Glutamatergic neuron (in vitro differentiated cells): ENCODE measurements at regions not wholly inside any gene's neighbourhood (a gene's known extent, or its start where the extent isn't known, plus 50 kb on each side); places are given as distances from the start of the nearest gene placed in this dataset.
A peak's percentile ranks its signal among the peaks of the same experiment; 100 is the strongest.

Experiments used
- DNase-seq: peaks from one replicate; pipeline ENCODE4 v3.0.0; 2022
- H3K27ac Mint-ChIP-seq: one replicate; pipeline ENCODE4 v1.8.0; 2020; ENCODE audit warnings: mild to moderate bottlenecking, mixed read lengths, inconsistent platforms; ENCODE audit not compliant: unreplicated experiment
- H3K27me3 Mint-ChIP-seq: one replicate; pipeline ENCODE4 v1.8.0; 2020; ENCODE audit warnings: mild to moderate bottlenecking, moderate library complexity, mixed read lengths, inconsistent platforms; ENCODE audit not compliant: unreplicated experiment
- H3K36me3 Mint-ChIP-seq: one replicate; pipeline ENCODE4 v1.8.0; 2020; ENCODE audit warnings: mild to moderate bottlenecking, mixed read lengths, inconsistent platforms; ENCODE audit not compliant: unreplicated experiment
- H3K4me1 Mint-ChIP-seq: one replicate; pipeline ENCODE4 v1.8.0; 2020; ENCODE audit warnings: mild to moderate bottlenecking, low read depth, mixed read lengths, inconsistent platforms; ENCODE audit not compliant: unreplicated experiment
- H3K4me3 Mint-ChIP-seq: one replicate; pipeline ENCODE4 v1.8.0; 2020; ENCODE audit warnings: mild to moderate bottlenecking, mixed read lengths, inconsistent platforms; ENCODE audit not compliant: unreplicated experiment
- H3K9me3 Mint-ChIP-seq: one replicate; pipeline ENCODE4 v1.8.0; 2020; ENCODE audit warnings: mild to moderate bottlenecking, moderate library complexity, mixed read lengths, inconsistent platforms; ENCODE audit not compliant: unreplicated experiment
- TF ChIP-seq, protein P1 (sequence below): fragments of 200-600 bp; sonication (generic); IDR thresholded peaks from one replicate; pipeline ENCODE4 v1.5.0; 2021; ENCODE audit not compliant: partially characterized antibody, unreplicated experiment

DNA sequence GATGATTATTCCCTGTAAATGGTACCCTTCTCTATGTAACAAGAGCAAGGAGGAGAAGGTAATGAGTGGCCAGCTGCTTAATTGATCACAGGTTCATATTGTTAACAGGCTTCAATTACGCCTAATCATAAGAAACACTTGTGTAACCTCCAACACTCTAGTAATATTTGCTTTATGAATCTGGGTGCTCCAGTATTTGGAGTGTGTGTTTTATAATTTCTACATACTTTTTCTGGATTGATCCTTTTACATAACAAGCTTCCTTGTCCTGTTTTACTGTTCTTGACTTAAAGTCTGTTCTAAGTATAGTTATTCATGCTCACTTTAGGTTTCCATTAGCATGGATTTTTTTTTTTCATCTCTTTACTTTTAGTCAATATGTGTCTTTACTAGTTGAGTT, 984.2 kb downstream of the AMY1C start:
- no peaks in the 10 kb centered on the region for H3K4me1 Mint-ChIP-seq
- TF ChIP-seq, protein P1, sequence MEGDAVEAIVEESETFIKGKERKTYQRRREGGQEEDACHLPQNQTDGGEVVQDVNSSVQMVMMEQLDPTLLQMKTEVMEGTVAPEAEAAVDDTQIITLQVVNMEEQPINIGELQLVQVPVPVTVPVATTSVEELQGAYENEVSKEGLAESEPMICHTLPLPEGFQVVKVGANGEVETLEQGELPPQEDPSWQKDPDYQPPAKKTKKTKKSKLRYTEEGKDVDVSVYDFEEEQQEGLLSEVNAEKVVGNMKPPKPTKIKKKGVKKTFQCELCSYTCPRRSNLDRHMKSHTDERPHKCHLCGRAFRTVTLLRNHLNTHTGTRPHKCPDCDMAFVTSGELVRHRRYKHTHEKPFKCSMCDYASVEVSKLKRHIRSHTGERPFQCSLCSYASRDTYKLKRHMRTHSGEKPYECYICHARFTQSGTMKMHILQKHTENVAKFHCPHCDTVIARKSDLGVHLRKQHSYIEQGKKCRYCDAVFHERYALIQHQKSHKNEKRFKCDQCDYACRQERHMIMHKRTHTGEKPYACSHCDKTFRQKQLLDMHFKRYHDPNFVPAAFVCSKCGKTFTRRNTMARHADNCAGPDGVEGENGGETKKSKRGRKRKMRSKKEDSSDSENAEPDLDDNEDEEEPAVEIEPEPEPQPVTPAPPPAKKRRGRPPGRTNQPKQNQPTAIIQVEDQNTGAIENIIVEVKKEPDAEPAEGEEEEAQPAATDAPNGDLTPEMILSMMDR: no peak

DNA sequence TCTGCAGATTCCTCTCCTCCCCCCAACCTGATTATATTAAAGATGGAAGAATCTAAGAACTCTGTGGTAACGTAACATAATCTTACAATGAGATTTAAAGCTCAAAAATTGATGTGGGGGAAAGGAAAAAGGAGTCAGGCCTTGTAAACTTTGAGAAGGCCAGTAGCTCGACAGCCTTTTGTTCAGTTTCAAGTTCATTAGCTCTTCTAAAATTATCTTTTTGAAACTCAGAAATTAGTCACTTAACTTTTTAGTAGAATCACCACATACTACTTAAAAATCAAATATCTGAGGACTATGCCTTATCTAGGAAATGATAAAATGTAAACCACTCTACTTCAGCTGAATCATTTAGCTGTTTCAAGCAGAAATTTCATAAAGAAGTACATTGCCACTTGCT, 996.2 kb downstream of the AMY1C start:
- TF ChIP-seq, protein P1: no peak
- Mint-ChIP-seq H3K4me1 (peaks cover 7% of the 10 kb centered on the region), H3K27me3 (no peaks in the 10 kb centered on the region), H3K4me3 (no peak overlapping the region), H3K36me3 (no peaks in the 10 kb centered on the region), H3K27ac (no peak overlapping the region), H3K9me3 (no peaks in the 10 kb centered on the region)
- DNase-seq: no peak

More for the DNA sequence above, 984.2 kb downstream of the AMY1C start:
- DNase-seq: no peak
- Mint-ChIP-seq H3K27ac (no peak overlapping the region), H3K36me3 (no peaks in the 10 kb centered on the region), H3K4me3 (no peak overlapping the region), H3K27me3 (no peaks in the 10 kb centered on the region), H3K9me3 (no peaks in the 10 kb centered on the region)

DNA sequence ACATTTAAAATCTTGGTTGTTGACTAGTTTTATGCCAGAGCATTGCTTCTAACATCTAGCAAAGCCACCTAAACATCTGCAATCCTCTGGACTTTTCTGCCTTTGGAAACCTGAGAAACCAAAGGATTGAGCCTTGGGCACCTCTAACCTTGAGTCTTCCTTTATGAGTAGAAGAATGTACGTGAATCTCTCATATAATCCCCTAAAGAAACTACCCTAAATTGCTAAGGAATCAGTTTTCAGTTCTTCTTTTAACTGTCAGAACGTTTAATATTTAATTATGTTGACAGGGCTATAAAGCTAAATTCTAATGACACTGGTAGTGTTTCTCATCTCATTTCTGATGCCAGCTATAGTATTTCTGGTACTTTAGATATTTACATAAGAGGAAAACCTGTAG, 997.3 kb downstream of the AMY1C start:
- no peaks in the 10 kb centered on the region for H3K27me3 Mint-ChIP-seq
- peaks cover 4% of the 10 kb centered on the region for H3K4me1 Mint-ChIP-seq
- no peaks in the 10 kb centered on the region for H3K36me3 Mint-ChIP-seq
- no peak overlapping the region for H3K27ac Mint-ChIP-seq
- no peaks in the 10 kb centered on the region for H3K9me3 Mint-ChIP-seq
- no peak overlapping the region for H3K4me3 Mint-ChIP-seq
- DNase-seq: no peak
- TF ChIP-seq, protein P1: no peak

DNA sequence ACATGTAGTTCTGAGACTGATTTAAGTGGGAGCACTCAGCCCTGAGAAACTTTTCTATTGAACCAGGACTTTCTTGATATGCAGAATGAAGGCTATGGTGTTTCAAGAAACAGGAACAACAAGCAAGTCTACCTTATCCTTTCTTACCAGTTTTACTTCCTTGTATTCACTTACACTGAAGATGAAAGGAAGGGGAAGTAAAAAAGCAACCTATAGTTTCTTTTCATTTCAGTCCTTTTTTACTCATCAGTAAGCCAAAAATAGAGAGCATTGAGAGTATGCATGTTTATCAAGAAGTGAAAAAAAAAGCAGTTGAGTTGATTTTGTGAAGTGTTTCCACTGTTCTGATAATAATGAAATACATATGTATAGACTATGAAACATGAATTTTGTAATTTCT, 1010.3 kb downstream of the AMY1C start:
- H3K27ac Mint-ChIP-seq: no peak overlapping the region
- TF ChIP-seq, protein P1: no peak
- peaks cover 8% of the 10 kb centered on the region for H3K27me3 Mint-ChIP-seq
- H3K4me1 Mint-ChIP-seq: peaks cover 36% of the 10 kb centered on the region
- peaks cover 7% of the 10 kb centered on the region for H3K9me3 Mint-ChIP-seq
- H3K4me3 Mint-ChIP-seq: no peak overlapping the region
- no peaks in the 10 kb centered on the region for H3K36me3 Mint-ChIP-seq
- DNase-seq: no peak

DNA sequence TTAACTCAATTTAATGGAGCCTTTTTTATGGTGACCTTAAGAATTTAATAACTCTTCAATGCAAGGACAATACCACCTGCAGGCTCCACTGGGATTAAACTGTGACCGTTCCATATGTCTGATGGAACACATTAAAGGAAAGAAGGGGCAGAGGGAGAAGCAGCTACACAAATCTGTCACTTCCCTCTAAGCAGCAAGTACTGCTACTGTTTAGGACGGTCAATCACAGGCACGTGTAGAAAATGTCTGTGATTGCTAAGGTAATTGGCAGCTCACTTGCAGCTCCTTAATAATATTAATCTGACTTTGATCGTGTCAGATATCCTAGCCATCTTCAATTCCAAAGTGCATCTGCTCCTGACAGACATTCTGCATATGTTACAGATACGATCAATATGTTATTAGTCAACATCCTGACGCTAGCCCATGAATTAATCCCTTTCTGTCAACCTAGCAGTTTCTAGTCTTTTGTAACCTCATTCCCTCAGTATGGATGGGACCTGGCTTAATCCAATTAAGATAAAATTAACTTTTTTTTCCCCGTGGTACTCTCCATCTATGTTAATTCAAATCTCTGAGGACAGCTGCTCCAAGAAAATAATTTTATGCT, 1012.4 kb downstream of the AMY1C start:
- peaks cover 39% of the 10 kb centered on the region for H3K4me1 Mint-ChIP-seq

More for the DNA sequence above, 1012.4 kb downstream of the AMY1C start:
- Mint-ChIP-seq H3K9me3 (peaks cover 7% of the 10 kb centered on the region), H3K27me3 (peaks cover 8% of the 10 kb centered on the region), H3K4me3 (peak overlapping the region; percentile 9), H3K36me3 (no peaks in the 10 kb centered on the region), H3K27ac (peak overlapping the region; percentile 85)
- TF ChIP-seq, protein P1: no peak
- peak; percentile 18 for DNase-seq
